ENCODE measurements at regions not wholly inside any gene's neighbourhood (a gene's known extent, or its start where the extent isn't known, plus 50 kb on each side); places are given as distances from the start of the nearest gene placed in this dataset.

DNA sequence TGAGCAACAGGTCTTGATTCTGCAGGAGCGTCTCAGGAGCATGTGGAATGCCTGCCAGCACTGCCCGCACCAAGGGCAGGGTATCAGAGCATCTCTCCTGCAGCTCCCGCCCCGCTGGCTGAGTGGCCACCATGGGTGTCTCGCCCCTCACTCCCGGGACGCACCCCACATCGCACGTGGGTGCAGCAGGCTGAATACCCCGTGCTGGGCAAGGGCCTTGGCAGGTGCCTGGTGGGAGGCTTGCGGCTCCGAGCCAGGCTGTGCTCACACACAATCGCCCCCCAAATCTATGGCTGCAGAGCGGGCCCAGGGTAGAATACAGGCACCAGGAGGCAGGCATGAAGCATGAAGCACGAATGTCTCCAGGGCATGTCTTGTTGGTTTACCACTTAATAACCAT is 103.9 kb upstream of the TMEM132D start:
- ATAC-seq (no peak), DNase-seq (no peak)
- 87 to 90% methylated on average over 15 of the region's 15 CpGs for WGBS, 2 donors
- Histone ChIP-seq H3K36me3 (no peaks in the 10 kb centered on the region), H3K27me3 (peaks cover 0 to 21% (median 9%) of the 10 kb centered on the region in 7 donors), H3K4me1 (no peaks in the 10 kb centered on the region), H3K27ac (no peak overlapping the region), H3K9me3 (peaks cover 0 to 5% (median 0%) of the 10 kb centered on the region in 11 donors), H3K4me3 (no peak overlapping the region)
- intact Hi-C loops (cut with DNase I), result no loop called here
- TF ChIP-seq, protein P1, sequence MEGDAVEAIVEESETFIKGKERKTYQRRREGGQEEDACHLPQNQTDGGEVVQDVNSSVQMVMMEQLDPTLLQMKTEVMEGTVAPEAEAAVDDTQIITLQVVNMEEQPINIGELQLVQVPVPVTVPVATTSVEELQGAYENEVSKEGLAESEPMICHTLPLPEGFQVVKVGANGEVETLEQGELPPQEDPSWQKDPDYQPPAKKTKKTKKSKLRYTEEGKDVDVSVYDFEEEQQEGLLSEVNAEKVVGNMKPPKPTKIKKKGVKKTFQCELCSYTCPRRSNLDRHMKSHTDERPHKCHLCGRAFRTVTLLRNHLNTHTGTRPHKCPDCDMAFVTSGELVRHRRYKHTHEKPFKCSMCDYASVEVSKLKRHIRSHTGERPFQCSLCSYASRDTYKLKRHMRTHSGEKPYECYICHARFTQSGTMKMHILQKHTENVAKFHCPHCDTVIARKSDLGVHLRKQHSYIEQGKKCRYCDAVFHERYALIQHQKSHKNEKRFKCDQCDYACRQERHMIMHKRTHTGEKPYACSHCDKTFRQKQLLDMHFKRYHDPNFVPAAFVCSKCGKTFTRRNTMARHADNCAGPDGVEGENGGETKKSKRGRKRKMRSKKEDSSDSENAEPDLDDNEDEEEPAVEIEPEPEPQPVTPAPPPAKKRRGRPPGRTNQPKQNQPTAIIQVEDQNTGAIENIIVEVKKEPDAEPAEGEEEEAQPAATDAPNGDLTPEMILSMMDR (IDR thresholded peaks at IDR 0.05), result no peak

DNA sequence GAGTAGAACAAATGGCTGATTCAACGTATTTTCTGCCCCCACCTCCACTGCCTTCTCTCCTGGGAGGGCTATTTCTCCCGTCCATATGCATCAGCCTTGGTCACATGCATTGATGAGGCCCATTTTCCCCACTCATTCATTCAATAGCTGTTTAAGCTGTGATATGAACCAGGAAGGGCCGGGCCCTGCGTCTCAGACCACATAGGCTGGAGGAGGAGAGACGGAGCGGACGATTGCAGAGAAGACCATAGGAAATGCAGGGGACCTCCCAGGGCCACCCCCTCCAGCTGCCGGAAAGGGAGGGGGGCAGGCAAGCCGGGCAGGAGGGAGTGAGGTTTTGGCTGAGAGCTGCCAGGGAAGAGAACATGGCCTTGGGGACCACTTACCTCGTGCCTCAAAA is 104.4 kb upstream of the TMEM132D start:
- DNase-seq (no peak), ATAC-seq (no peak)
- Histone ChIP-seq H3K27me3 (peaks cover 0 to 22% (median 11%) of the 10 kb centered on the region in 7 donors), H3K9me3 (peaks cover 0 to 5% (median 0%) of the 10 kb centered on the region in 11 donors), H3K27ac (no peak overlapping the region), H3K4me3 (no peak overlapping the region), H3K4me1 (no peaks in the 10 kb centered on the region), H3K36me3 (no peaks in the 10 kb centered on the region)
- intact Hi-C loops (cut with DNase I), result no loop called here
- WGBS, 2 donors, result 53 to 62% methylated on average over 10 of the region's 10 CpGs
- TF ChIP-seq, protein P1 (IDR thresholded peaks at IDR 0.05), result no peak

DNA sequence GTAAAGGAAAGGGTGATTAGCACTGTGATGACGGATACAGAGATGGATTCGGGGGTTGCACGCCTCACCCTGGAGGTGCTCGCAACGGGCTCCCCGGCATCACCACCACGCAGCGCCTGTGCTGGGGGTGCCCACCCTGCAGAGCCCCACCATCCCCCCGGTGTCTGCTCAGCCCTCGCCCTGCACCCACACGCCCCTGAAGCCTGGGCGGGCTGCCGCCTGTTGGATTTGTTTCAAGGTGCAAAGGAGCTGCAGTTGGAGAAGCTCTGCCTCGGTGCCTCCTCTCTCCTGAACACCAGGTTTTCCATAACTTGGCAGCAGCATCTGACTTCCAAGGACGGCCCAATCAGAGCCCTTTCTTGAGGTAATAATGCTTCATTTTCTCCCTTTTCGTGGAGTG is 106.1 kb upstream of the TMEM132D start:
- H3K4me3 ChIP-seq, result no peak overlapping the region
- H3K27me3 ChIP-seq, result peaks cover 0 to 39% (median 26%) of the 10 kb centered on the region in 7 donors
- DNase-seq, result no peak
- intact Hi-C loops (cut with DNase I), result no loop called here
- TF ChIP-seq, protein P1 (IDR thresholded peaks at IDR 0.05), result no peak
- no peaks in the 10 kb centered on the region for H3K4me1 ChIP-seq
- WGBS, 2 donors, result 81 to 89% methylated on average over 16 of the region's 16 CpGs
- H3K9me3 ChIP-seq, result no peaks in the 10 kb centered on the region
- no peak overlapping the region for H3K27ac ChIP-seq
- ATAC-seq, result no peak
- H3K36me3 ChIP-seq, result no peaks in the 10 kb centered on the region

DNA sequence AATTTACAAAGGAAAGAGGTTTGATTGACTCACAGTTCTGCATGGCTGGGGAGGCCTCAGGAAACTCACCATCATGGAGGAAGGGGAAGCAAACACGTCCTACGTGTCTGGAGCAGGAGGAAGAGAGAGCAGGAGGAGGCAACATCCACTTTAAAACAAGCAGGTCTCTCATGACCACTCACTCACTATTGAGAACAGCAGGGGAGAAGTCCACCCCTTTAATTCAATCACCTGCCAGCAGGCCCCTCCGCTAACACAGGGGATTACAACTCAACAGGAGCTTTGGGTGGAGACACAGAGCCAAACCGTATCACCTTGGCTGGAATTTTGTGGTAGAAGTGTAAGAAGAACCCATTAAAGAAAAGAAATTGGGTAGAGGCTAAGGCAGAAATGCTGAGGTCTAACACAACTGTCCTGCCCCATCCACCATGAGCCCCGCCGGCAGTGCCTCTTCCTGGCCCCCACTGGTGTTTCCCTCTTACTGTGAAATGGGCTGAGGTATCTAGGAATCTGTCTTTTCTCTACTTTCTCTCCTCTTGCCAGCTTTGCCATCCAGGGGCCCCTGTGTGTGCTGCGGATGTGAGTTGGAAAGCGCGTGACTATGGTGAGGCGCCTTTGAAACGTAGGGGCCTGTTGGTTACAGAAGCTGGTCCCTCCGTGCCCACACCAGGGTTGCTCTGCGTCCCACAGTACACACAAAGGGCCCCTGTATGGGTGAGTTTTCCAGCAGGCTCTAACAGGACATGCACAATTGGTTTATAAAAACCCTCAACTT is 108.0 kb upstream of the TMEM132D start:
- Histone ChIP-seq H3K4me1 (no peaks in the 10 kb centered on the region), H3K9me3 (no peaks in the 10 kb centered on the region), H3K27me3 (peaks cover 0 to 50% (median 42%) of the 10 kb centered on the region in 7 donors), H3K4me3 (no peak overlapping the region), H3K27ac (no peak overlapping the region), H3K36me3 (no peaks in the 10 kb centered on the region)
- ATAC-seq (no peak), DNase-seq (no peak)
- 61 to 74% methylated on average over 13 of the region's 13 CpGs for WGBS, 2 donors
- intact Hi-C loops (cut with DNase I), result no loop called here
- TF ChIP-seq, protein P1 (IDR thresholded peaks at IDR 0.05), result no peak

All from heart right ventricle (tissue), 16 donors.